ENCODE measurements at regions not wholly inside any gene's neighbourhood (a gene's known extent, or its start where the extent isn't known, plus 50 kb on each side); places are given as distances from the start of the nearest gene placed in this dataset.

DNA sequence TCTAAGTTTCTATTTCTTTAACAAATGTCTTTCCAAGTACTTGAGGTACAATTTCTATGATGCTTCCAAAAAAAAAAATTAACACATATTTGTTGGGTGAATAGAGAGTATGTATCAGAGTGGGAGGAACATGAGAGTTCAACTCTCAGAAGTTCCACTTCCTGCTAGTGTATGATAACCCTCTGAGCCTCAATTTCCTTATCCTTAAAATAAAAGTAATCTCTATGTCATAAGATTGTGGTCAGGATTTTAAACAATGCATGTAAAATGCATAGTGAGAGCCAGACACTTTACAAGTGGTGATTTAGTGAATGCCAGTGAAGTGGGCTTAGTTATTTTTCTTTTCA is 270.3 kb upstream of the AMIGO2 start:
- intact Hi-C loops (cut with micrococcal nuclease; ENCODE audit: unreplicated experiment), result no loop called here
- no peak overlapping the region for H2AFZ ChIP-seq (ENCODE audit: control insufficient read depth, low read depth, low read length)
- no peaks in the 10 kb centered on the region for H4K20me1 ChIP-seq (ENCODE audit: control insufficient read depth, insufficient read depth)
- no peaks in the 10 kb centered on the region; a peak in 1 of 4 replicates for H3K27me3 ChIP-seq (replicated peaks in 1 of 2; ENCODE audit: control insufficient read depth in 2 of 2, insufficient read depth in 2 of 2, low read length in 1 of 2)
- ATAC-seq (no peak), DNase-seq (ENCODE audit: low read depth, low spot score) (no peak), FAIRE-seq (no peak)
- no peaks in the 10 kb centered on the region for H3K36me3 ChIP-seq (ENCODE audit: control insufficient read depth in 2 of 2, insufficient read depth in 2 of 2, low read length in 1 of 2)
- no TSS peak for BruUV-seq (replicated peaks)
- SMC1A ChIA-PET (ENCODE audit: uncharacterized antibody, unreplicated experiment), result no interaction called here
- H3K79me2 ChIP-seq (ENCODE audit: control insufficient read depth, insufficient read depth, low read length), result no peaks in the 10 kb centered on the region
- no peak overlapping the region for H3K27ac ChIP-seq (ENCODE audit: control insufficient read depth, insufficient read depth)
- RAD21 ChIA-PET (ENCODE audit: unreplicated experiment), result no interaction called here
- no peak overlapping the region for H3K4me2 ChIP-seq (ENCODE audit: control insufficient read depth, insufficient read depth)
- no peaks in the 10 kb centered on the region for H3K9me3 ChIP-seq (replicated peaks; ENCODE audit: control insufficient read depth, insufficient read depth, low read length)
- no peak for TF ChIP-seq SUZ12 (IDR thresholded peaks at IDR 0.05; ENCODE audit: unreplicated experiment)
- TF ChIP-seq, protein P1, sequence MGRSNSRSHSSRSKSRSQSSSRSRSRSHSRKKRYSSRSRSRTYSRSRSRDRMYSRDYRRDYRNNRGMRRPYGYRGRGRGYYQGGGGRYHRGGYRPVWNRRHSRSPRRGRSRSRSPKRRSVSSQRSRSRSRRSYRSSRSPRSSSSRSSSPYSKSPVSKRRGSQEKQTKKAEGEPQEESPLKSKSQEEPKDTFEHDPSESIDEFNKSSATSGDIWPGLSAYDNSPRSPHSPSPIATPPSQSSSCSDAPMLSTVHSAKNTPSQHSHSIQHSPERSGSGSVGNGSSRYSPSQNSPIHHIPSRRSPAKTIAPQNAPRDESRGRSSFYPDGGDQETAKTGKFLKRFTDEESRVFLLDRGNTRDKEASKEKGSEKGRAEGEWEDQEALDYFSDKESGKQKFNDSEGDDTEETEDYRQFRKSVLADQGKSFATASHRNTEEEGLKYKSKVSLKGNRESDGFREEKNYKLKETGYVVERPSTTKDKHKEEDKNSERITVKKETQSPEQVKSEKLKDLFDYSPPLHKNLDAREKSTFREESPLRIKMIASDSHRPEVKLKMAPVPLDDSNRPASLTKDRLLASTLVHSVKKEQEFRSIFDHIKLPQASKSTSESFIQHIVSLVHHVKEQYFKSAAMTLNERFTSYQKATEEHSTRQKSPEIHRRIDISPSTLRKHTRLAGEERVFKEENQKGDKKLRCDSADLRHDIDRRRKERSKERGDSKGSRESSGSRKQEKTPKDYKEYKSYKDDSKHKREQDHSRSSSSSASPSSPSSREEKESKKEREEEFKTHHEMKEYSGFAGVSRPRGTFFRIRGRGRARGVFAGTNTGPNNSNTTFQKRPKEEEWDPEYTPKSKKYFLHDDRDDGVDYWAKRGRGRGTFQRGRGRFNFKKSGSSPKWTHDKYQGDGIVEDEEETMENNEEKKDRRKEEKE (IDR thresholded peaks at IDR 0.05), result no peak
- no peak for TF ChIP-seq ZSCAN29 (IDR thresholded peaks at IDR 0.05)
- no peak for TF ChIP-seq KLF5 (IDR thresholded peaks at IDR 0.05; ENCODE audit: partially characterized antibody)
- TF ChIP-seq, protein P2, sequence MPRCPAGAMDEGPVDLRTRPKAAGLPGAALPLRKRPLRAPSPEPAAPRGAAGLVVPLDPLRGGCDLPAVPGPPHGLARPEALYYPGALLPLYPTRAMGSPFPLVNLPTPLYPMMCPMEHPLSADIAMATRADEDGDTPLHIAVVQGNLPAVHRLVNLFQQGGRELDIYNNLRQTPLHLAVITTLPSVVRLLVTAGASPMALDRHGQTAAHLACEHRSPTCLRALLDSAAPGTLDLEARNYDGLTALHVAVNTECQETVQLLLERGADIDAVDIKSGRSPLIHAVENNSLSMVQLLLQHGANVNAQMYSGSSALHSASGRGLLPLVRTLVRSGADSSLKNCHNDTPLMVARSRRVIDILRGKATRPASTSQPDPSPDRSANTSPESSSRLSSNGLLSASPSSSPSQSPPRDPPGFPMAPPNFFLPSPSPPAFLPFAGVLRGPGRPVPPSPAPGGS (IDR thresholded peaks at IDR 0.05; ENCODE audit: borderline replicate concordance, insufficient read depth, low read depth, low read length, poor library complexity, severe bottlenecking), result no peak
- TF ChIP-seq, protein P3, sequence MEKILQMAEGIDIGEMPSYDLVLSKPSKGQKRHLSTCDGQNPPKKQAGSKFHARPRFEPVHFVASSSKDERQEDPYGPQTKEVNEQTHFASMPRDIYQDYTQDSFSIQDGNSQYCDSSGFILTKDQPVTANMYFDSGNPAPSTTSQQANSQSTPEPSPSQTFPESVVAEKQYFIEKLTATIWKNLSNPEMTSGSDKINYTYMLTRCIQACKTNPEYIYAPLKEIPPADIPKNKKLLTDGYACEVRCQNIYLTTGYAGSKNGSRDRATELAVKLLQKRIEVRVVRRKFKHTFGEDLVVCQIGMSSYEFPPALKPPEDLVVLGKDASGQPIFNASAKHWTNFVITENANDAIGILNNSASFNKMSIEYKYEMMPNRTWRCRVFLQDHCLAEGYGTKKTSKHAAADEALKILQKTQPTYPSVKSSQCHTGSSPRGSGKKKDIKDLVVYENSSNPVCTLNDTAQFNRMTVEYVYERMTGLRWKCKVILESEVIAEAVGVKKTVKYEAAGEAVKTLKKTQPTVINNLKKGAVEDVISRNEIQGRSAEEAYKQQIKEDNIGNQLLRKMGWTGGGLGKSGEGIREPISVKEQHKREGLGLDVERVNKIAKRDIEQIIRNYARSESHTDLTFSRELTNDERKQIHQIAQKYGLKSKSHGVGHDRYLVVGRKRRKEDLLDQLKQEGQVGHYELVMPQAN (conservative IDR thresholded peaks at IDR 0.05), result no peak
- no peak for TF ChIP-seq POLR2A (IDR thresholded peaks at IDR 0.05; ENCODE audit: low read depth, low read length)
- no peak for TF ChIP-seq GABPA (IDR thresholded peaks at IDR 0.05; ENCODE audit: low read depth)
- POLR2A ChIA-PET, result no interaction called here
- H3K4me1 ChIP-seq (ENCODE audit: control insufficient read depth, insufficient read depth, low read length), result no peaks in the 10 kb centered on the region
- in situ Hi-C loops (cut with MboI), result no loop called here
- no peak overlapping the region for H3K9ac ChIP-seq (ENCODE audit: control insufficient read depth, insufficient read depth, low read length)
- CTCF ChIA-PET, result no interaction called here
- no peak overlapping the region for H3K4me3 ChIP-seq

Data from GM12878 (cell line).